Stimulated activated CD4-positive, alpha-beta T cell treated with anti-CD3 and anti-CD28 coated beads, TNF-alpha, amount 100 ng/mL, for 48 hours (primary cell): ENCODE measurements at regions not wholly inside any gene's neighbourhood (a gene's known extent, or its start where the extent isn't known, plus 50 kb on each side); places are given as distances from the start of the nearest gene placed in this dataset.

Source experiments
- DNase-seq, 3 donors: peaks; one replicate each; pipeline ENCODE4 v3.0.0-alpha.2; 2020; ENCODE audit warnings: low read depth in 3 of 3

DNA sequence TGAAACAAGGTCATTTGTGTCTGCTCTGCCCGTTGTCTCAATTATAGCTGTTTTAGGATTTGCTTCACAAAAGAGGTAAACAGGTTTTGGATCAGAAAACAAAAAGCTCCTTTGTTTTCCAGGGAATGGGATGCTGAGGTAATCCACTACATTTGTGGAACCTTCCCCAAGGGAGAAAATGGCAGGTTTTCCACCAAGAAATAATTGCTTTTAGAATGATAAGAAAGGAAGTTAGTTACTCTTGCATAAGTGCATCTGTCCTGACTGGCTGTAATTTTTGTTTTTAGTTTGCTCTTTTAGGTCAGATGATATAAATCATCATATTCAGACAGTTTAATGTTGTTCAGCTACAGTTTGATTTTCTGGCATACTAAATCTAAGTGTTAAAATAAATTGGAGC is 198.5 kb upstream of the COL8A1 start:
- no peak for DNase-seq

DNA sequence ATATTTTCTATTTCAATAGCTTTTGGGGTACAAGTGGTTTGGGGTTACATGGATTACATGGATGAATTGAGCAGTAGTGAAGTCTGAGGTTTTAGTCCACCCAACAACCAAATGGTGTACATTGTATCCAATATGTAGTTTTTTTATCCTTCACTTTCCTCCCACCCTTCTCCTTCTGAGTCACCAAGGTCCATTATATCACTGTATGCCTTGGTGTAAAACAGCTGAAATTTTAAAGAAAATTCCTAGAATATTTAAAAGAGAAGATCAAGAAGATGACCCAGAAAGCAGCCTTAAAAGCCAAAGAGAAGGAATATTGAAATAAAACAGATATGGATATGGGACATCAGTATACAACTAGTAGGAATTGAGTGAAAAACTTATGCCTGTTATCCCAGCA is 204.2 kb upstream of the COL8A1 start:
- DNase-seq, result no peak

DNA sequence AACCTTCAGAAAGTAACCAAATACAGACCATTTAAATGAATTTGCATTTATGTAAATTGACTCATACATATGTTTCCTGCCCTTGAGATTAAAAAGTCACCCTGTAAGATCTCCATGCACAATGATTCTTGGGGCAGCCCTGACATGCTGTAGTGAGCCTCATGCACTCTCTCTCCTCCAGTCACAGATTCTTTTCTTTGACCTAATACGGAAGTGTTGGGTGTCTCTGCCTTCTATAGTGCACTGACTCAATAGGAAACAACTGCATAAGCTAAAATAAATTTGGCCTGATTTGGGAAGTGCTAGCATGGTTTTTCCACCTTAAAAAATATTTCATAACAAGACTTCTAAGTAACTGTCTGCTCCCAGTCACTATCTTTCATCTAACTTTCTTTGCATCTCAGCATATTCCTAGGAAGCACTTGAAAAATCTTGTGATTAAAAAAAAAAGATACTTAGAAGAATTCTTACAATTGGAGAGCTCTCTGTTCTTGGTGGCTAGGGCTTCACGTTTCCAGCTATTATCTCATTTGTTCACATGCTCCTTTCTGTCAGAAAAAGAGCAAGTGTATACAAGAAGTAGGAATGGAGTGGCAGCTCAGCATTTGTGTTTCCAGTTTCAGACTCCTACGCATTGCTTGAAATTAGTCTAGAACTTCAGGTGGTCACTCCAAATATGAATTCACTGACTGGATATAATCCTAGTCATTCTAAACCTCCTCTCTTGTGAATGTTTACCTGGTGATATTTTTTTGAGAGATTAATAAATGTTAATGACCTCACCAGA is 207.9 kb upstream of the COL8A1 start:
- DNase-seq, result no peak

DNA sequence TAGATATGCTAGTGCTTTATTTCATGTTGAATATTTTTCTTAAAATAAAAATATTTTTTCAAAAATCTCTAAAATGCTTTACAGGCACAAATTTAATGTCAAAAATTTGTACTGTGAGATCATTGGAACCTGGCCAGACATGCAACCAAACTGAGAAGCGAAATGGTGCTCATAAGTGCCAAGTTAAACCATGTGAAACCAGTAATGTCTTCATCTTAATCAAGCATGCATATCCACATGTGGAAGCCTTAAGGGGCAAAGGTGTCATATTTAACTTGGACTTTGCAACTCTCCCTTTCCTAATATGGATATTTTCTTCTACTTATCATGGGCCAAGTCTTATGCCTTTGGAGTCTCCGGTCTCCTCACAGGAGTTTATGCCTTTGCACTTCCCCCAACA is 208.9 kb upstream of the COL8A1 start:
- DNase-seq, result no peak

DNA sequence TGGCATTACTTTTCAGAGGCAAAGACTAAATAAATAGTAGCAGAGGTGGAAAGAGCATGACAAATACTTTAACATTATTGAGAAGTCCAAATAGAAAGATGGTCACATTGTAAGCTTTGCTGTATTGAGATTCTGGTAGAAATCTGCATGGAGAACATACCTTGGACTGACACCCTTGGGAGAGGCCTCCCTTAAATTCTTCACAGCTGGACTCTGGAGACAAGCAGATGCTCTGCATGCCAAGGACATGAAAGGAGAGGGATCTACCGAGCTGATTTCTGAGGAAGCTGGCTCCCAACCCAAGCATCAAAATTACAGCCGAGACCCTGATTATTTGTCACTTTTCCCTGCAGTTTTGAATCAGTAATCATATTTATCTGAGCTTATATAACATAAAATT is 212.5 kb upstream of the COL8A1 start:
- no peak for DNase-seq

DNA sequence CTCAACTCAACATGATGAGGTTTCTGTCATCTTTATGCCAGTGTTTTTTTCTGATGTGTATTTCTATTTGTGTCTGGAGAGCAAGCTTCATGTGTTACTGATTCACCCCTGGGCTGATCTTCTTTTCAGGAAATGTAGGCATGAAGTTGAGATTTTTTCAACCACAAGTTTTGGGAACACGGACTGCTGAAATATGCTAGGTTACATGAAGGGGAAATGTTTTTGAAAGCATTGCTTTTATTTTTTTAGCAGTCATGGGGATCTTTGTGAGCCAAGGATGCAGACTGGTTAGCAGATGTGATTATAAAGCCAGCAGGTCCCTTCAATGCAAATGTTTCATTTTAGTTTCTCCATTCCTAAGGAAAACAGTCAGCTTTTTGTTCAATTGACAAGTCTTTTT is 219.3 kb upstream of the COL8A1 start:
- DNase-seq, result no peak

DNA sequence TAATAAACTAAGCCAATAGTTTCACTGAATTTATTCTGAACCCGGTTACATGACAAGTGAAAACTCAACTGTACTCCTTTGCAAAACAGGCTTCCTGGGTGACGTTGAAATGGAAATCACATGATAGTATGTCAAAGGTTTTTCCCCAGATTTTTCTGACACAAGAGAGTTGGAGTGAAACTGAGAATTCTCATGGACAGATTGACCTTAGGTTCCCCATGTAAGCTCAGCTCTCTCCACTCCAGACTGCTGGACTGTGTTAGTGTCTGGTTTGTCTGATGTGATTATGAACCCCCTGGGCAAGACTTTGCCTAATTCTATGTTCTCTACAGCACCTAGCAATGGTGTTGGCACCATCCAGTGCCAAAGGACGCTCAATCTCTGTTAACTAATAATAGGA is 219.7 kb upstream of the COL8A1 start:
- no peak for DNase-seq

DNA sequence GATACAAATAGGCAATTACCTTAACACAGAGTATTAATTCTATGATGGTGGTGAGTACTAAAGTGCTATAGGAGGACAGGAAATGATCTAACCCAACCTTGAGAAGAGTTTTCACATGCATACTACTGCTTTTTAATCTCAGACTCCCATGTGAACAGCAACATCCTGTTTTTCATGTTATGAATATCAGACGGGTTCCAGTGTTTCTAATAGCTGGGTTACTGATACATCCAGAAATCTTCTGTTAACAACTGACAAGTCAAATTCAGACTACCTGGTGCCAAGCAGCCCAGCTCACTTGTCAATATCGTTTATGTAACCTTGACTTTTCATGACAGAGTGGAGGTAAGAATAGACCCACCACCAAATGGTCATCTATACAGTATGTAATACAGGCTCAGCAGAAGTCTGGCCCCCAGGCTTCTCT is 220.2 kb upstream of the COL8A1 start:
- DNase-seq, result no peak

DNA sequence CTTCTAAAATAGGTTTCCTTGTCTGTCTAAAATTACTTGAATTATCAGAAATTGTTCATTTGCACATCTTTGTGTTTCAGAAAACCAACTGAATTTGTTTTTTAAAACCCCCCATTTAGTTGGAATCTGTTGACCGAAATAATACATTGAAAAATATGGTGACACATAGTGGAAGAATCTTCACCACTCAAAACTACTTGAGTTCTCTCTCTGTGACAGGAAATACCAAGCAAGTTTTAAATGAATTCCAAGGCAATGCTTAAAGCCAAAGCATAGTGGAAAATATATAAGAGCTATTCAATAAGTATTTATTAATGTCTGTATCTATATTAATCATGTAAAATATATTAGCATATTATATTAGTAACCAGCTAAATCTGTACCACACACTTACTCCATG is 224.9 kb upstream of the COL8A1 start:
- no peak for DNase-seq

DNA sequence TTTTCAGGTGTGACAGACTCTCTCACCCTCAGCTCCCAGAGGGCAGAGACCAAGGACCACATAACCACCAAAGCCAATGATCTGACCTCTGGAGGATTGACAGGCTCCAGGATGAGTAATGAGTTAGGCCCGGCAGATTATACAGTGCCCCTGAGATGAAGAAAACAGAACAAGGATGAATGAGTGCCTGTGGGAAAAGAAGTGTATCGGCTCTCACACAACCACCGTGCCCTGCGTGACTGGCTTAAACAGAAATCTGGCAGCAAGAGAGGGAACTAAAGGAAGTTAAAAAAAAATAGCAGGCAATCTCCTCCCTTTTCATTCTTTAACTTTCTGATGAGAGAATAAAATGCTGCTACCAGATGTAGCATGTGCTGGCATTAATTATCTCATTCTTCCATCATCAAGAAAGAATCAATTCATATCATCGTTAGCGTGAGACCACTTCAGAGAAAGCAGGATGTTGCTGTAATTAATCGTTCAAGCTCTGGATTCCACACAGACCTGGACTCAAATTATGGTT is 227.5 kb upstream of the COL8A1 start:
- no peak for DNase-seq

DNA sequence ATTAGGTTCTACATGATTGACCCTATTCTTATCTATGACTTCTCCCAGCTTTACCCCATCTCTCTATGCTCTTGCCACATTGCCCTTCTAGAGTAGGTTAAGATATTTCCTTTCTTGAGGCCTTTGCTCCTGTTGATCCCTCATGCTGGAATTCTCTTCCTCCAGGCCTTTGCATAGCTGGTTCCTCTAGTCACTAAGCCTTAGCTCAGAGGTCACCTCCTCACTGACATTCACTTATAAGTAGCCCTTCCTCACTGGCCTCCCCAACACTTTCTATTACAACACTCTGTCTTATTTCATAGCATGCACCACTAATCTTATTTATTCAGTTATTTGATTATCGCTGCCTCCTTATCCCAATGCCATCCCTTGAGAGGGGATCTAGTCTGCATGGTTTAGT is 228.4 kb upstream of the COL8A1 start:
- no peak for DNase-seq

DNA sequence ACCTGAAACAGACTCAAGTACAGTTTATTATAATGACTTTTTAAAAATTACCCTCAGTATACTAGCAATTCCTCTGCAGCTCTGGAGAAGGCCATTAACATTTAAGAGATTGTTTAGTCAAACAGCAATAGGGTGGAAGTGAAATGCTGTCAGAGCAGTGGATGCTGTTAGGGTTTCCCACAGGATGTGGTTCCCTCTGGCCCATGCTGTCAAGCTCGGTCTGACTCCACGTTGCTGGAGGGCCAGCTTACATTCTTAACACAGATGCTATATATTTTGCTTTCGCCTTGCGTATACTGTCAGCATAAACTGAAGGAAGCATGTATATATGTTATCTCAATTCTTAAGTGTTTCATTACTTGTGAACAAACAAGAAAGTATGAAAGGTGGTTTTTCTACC is 231.1 kb upstream of the COL8A1 start:
- DNase-seq, result no peak

DNA sequence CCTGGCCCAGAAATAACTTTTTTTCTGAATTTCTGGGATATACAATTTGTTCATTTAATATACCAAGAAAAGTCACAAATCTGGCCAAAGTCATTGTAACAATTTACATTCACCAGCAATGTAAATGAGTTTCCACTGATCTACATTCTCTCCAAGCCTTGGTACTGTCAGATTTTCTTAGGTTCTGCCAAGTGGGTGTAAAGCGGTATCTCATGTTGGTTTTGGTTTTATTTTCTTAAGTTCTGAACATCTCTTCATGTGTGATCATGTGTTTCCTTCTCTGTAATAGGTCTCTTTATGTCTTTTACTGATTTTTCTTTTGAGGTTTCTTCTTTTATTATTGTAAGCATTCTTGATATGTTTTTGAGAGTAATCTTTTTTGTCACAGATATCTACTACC is 235.6 kb upstream of the COL8A1 start:
- no peak for DNase-seq

DNA sequence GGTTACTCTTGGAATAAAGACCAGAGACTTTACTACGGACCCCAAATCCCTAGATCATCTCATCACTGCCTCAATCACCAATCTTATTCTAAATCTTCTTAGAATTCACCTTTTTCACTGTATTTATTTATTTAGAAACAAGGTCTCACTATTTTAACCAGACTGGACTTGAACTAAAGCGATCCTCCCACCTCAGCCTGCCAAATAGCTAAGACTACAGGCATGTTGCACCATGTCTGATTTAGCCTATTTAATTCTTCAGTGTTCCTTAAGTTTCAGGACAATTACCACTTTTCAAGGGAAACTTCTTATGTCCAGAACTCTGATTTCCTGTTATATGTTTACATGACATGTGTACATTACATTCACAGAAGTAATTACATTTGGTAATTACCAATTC is 238.0 kb upstream of the COL8A1 start:
- no peak for DNase-seq

DNA sequence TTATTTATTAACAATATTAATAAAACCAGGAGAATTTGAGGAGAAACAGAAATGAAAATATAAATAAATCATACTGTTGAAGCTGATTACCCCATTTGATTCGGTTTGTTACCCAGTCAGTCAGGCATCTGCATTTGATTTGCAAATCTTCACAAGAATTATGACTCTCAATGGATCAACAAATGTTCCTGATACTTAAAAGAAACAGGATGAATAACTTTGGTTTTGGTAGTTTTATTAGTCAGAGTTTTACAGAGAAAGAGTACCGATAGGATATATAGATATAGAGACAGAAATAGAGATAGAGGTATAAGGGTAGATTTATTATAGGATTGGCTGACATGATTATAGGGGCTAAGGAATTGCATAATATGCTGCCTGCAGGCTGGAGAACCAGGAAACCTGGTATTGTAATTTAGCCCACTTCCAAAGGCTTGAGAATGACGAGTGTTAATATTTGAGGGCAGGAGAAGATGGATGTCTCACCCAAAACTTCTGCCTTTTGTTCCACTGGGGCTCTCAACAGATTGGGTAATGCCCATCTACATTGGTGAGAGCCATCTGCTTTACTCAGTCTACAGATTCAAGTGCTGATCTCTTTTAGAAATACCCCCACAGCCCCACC is 241.6 kb upstream of the COL8A1 start:
- DNase-seq, result no peak

DNA sequence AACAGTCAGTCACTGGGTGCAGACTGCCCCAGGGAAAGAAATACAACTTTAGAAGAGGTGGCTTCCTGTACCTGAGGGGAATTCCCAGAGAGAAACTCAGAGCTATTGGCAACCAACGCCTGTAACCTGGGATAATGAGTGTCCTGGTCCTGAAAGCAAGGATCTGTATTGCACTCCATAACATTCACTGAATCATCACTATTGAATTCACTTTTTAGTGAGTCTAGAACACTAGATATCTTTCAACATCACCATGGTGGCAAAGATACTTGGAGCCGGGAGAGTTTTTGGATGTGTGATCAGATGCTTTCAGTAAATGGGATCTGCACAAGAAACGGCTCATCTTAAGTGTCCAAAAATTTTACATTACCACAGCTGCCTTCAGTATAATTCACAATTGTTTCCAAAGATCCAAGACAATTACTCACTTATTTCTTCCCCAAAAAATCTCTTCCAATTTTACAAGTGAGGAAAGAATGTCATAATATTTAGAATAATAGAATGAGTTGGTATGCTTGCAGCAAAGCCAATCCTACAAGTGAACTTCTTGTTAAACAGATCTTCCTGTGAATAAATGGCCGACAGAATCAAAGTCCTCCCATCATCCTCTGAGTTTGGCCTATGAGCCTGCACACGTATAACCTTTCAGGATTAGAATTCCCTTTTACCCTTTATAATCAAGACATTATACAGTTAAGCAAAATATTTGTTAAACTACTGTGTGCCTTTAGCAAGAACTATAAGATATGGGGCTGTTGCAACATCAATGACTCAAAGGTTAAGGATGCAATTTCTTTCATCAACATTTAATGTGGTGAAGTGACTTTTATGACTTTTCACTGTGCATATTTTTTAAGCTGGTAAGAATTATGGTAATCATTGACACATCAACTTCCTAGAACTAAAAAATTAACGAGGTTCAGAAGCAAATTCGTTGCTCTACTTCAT is 243.3 kb upstream of the COL8A1 start:
- DNase-seq, result no peak

DNA sequence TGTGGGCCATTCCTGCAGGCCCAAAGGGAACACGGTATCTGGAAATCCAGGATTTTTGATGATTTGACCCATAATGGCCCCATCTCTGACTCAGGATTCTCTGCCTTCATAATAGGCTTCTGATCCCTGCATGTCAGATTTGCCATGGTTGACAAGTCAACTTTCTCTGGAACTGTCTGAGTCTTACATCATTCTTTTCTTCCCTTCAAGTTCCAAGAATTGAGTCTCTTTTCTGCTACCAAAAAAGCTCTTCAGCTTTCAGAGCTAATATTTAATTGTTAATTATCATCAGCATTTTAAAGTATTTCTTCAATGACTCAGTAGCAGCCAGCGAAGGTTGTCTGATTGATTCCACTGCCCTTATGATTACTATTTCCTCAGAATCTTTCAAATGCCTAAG is 244.4 kb upstream of the COL8A1 start:
- DNase-seq, result no peak

DNA sequence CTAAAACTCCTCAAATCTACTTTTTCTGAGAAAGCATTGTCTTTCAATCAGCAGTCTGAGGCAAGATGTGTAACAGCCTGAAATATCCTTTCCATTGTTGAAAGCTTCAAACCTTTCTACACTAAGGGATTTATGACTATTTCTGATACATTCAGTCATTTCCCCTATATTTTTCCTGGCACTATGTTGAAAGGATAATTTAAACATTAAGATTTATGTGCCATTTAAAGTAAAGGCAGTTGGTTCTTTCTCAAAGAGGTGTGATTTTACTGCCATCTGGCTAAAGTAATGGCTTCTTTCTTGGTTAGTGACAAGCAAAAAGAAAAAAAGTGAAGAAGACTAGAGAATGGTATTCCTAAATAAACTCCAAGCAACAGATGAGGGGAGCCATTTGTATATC is 249.6 kb upstream of the COL8A1 start:
- no peak for DNase-seq

DNA sequence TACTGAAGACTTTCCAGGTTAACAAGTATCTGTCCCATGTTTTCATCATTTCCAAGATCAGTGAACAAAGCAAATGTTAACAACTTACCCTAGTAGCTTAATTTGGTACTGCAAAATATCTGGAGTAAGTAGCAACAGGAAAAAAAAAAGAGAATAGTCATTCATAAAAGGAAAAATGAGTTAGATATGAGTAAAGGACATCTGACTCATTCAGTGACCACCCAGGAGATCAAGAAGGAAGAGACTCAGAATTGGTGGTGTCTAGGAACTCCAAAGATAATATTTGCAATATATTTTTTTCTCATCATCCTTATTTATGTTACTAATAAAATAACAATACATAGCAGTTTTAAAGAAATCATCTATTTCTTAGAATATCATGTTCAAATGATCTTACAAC is 253.8 kb upstream of the COL8A1 start:
- no peak for DNase-seq

DNA sequence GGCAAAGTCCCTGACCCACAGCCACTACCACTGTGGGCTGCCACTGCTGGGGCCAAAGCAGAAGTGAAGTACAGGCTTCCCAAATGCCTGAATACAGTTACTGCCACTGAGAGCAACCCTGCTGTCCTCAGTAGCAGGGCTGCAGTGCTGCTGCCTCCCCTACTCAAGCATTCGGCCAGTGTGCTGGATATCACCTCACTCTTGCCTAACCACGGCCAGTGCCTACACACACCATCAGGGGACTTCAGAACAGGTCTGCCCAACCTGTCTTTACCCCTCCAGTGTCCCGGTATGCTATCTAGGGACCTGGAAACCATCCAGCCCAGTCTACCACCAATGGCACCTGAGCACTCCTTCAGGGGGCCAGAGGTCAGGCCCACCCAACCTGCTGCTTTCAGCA is 261.5 kb upstream of the COL8A1 start:
- DNase-seq, result no peak

DNA sequence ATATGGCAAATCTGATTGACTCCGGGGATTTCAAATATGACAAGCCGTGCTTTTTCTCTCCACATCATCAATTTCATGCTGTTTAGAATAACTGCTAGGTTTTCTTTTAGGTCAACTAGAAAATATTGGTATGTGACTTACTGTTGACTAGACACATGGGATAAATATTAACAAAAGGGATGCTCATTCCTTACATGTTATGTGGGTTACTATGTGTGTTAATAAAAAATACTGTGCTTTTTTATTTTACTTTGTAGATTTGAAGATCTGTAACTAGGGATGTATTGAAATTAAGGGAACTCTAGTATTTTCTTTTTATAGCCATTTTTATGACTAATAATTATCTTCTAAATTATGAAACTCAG is 264.6 kb upstream of the COL8A1 start:
- no peak for DNase-seq

DNA sequence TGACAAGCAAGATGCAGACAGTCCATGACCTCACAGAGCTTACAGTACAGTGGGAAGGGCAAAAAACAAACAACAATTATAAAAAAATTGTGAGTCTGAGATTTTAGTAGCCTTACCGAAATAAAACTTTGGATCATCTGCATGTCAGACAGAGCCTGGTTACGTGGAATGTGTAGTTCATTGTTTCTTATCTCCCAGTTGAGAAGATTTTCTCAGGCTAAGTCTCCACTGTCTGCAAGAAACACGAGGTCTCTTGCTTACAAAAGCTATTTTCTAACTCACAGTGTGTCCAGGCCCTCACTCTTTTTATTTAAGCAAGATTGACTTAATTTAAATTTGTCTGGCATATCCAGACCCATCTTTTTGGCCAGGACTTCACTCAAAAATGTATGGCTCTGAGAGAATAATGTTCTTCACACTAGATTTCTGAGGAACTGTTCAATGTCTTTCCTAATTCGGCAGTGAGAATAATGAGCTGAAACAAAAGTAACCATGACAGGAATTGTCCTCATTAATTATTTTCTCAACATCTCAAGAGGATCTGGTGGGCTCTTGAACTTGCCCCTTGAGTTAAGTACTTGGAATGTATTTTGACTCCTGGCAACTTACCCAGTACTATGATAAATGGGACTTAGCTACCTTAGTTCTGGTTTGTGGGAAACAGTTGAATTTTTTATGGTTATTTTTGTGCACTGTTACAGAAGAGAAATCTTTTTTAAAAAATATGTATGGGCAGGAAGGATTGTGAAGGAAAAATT is 265.1 kb upstream of the COL8A1 start:
- DNase-seq, result no peak
